DND-41 (cell line): ENCODE measurements at regions not wholly inside any gene's neighbourhood (a gene's known extent, or its start where the extent isn't known, plus 50 kb on each side); places are given as distances from the start of the nearest gene placed in this dataset.

Source experiments
- EZH2 ChIP-seq: IDR thresholded peaks from 3 replicates; pipeline ENCODE4 v1.6.1; 2012; ENCODE audit warnings: borderline replicate concordance, low read depth, mild to moderate bottlenecking, moderate library complexity, low read length, inconsistent platforms; ENCODE audit not compliant: severe bottlenecking
- TF ChIP-seq, protein P1 (sequence below): IDR thresholded peaks from 2 replicates; pipeline ENCODE4 v1.5.1; 2012; ENCODE audit warnings: borderline replicate concordance, low read length, moderate library complexity, mild to moderate bottlenecking; ENCODE audit not compliant: poor library complexity, severe bottlenecking; ENCODE audit errors: extremely low read depth

DNA sequence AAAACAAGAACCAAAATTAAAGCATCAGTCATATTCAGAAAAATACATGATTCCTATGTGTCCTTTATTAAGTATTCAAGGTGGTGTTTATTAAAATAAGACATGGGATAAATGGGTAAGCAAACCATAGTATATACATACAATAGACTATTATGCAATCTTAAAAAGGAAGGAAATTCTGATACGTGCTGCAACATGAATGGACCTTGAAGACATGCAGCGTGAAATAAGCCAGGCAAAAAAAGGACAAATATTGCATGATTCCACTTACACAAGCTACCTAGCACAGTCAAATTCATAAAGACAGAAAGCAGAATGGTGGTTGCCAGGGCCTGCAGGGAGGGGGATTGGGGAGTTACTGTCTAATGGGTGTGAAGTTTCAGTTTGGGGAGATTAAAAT lies 127.7 kb downstream of the DMAC1 start:
- TF ChIP-seq, protein P1, sequence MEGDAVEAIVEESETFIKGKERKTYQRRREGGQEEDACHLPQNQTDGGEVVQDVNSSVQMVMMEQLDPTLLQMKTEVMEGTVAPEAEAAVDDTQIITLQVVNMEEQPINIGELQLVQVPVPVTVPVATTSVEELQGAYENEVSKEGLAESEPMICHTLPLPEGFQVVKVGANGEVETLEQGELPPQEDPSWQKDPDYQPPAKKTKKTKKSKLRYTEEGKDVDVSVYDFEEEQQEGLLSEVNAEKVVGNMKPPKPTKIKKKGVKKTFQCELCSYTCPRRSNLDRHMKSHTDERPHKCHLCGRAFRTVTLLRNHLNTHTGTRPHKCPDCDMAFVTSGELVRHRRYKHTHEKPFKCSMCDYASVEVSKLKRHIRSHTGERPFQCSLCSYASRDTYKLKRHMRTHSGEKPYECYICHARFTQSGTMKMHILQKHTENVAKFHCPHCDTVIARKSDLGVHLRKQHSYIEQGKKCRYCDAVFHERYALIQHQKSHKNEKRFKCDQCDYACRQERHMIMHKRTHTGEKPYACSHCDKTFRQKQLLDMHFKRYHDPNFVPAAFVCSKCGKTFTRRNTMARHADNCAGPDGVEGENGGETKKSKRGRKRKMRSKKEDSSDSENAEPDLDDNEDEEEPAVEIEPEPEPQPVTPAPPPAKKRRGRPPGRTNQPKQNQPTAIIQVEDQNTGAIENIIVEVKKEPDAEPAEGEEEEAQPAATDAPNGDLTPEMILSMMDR: no peak
- TF ChIP-seq EZH2: no peak
